ENCODE measurements at regions not wholly inside any gene's neighbourhood (a gene's known extent, or its start where the extent isn't known, plus 50 kb on each side); places are given as distances from the start of the nearest gene placed in this dataset.

- no TSS peak for BruUV-seq (replicated peaks)
- ChIA-PET POLR2A (no interaction called here), CTCF (no interaction called here), RAD21 (ENCODE audit: low non-redundant PET in 1 of 2, low total read pairs in 2 of 2, uncharacterized antibody in 2 of 2, unreplicated experiment in 2 of 2) (no interaction called here)
- Histone ChIP-seq H3K36me3 (ENCODE audit: control insufficient read depth in 1 of 2, insufficient read depth in 2 of 2, low read length in 2 of 2) (no peaks in the 10 kb centered on the region), H3K9ac (ENCODE audit: low read length) (no peak overlapping the region), H3K4me3 (replicated peaks in 1 of 2; ENCODE audit: low read depth in 1 of 2, low read length in 2 of 2) (no peak overlapping the region), H2AFZ (ENCODE audit: low read depth, low read length, poor library complexity, severe bottlenecking) (no peak overlapping the region), H3K79me2 (ENCODE audit: insufficient read depth, low read length) (no peaks in the 10 kb centered on the region), H4K20me1 (ENCODE audit: insufficient read depth) (no peaks in the 10 kb centered on the region), H3K9me3 (ENCODE audit: control insufficient read depth in 1 of 2, insufficient read depth in 1 of 2, low read depth in 1 of 2, low read length in 2 of 2) (no peaks in the 10 kb centered on the region), H3K4me1 (ENCODE audit: control insufficient read depth in 1 of 2, insufficient read depth in 2 of 2, low read length in 2 of 2) (no peaks in the 10 kb centered on the region), H3K27me3 (ENCODE audit: insufficient read depth, low read length) (no peaks in the 10 kb centered on the region), H3K9me2 (ENCODE audit: insufficient read depth) (no peaks in the 10 kb centered on the region), H3K27ac (ENCODE audit: low read depth, low read length) (no peak overlapping the region), H3K4me2 (ENCODE audit: low read length) (no peak overlapping the region)
- no peak for TF ChIP-seq ATF3 (IDR thresholded peaks at IDR 0.05)
- no peak for TF ChIP-seq ZFX (IDR thresholded peaks at IDR 0.05)
- no peak for TF ChIP-seq ELF1 (IDR thresholded peaks at IDR 0.05; ENCODE audit: borderline replicate concordance, low read depth)
- intact Hi-C loops (cut with micrococcal nuclease): no loop called here
- ATAC-seq (no peak), DNase-seq (ENCODE audit: low read depth, low spot score) (no peak)
These were observed 86.7 kb upstream of the CHD6 start for GRCh38 chr20:41704896-41705295.

- ChIA-PET POLR2A (interaction anchor here (0.5 kb wide), 1 partner anchor 41 kb away, joined by 4 read pairs; no protein-coding TSS in a partner anchor), RAD21 (ENCODE audit: low non-redundant PET in 1 of 2, low total read pairs in 2 of 2, uncharacterized antibody in 2 of 2, unreplicated experiment in 2 of 2) (no interaction called here), CTCF (no interaction called here)
- no peaks in the 10 kb centered on the region for H3K27me3 ChIP-seq (ENCODE audit: insufficient read depth, low read length)
- intact Hi-C loops (cut with micrococcal nuclease): no loop called here
- no peaks in the 10 kb centered on the region for H3K36me3 ChIP-seq (ENCODE audit: control insufficient read depth in 1 of 2, insufficient read depth in 2 of 2, low read length in 2 of 2)
- no TSS peak for BruUV-seq (replicated peaks)
- no peaks in the 10 kb centered on the region for H3K9me3 ChIP-seq (ENCODE audit: control insufficient read depth in 1 of 2, insufficient read depth in 1 of 2, low read depth in 1 of 2, low read length in 2 of 2)
- no peak overlapping the region for H3K4me2 ChIP-seq (ENCODE audit: low read length)
- no peak overlapping the region for H3K27ac ChIP-seq (ENCODE audit: low read depth, low read length)
- no peak for DNase-seq (ENCODE audit: low read depth, low spot score)
- H3K9me2 ChIP-seq (ENCODE audit: insufficient read depth): no peaks in the 10 kb centered on the region
- no peaks in the 10 kb centered on the region for H4K20me1 ChIP-seq (ENCODE audit: insufficient read depth)
- H3K79me2 ChIP-seq (ENCODE audit: insufficient read depth, low read length): no peaks in the 10 kb centered on the region
- H3K4me3 ChIP-seq (replicated peaks in 1 of 2; ENCODE audit: low read depth in 1 of 2, low read length in 2 of 2): no peak overlapping the region
- H3K4me1 ChIP-seq (ENCODE audit: control insufficient read depth in 1 of 2, insufficient read depth in 2 of 2, low read length in 2 of 2): no peaks in the 10 kb centered on the region
- ATAC-seq: no peak
- no peak overlapping the region for H3K9ac ChIP-seq (ENCODE audit: low read length)
- H2AFZ ChIP-seq (ENCODE audit: low read depth, low read length, poor library complexity, severe bottlenecking): no peak overlapping the region
- no peak for TF ChIP-seq POLR2AphosphoS5 (IDR thresholded peaks at IDR 0.05; ENCODE audit: low read depth, low read length)
- TF ChIP-seq, protein P1, sequence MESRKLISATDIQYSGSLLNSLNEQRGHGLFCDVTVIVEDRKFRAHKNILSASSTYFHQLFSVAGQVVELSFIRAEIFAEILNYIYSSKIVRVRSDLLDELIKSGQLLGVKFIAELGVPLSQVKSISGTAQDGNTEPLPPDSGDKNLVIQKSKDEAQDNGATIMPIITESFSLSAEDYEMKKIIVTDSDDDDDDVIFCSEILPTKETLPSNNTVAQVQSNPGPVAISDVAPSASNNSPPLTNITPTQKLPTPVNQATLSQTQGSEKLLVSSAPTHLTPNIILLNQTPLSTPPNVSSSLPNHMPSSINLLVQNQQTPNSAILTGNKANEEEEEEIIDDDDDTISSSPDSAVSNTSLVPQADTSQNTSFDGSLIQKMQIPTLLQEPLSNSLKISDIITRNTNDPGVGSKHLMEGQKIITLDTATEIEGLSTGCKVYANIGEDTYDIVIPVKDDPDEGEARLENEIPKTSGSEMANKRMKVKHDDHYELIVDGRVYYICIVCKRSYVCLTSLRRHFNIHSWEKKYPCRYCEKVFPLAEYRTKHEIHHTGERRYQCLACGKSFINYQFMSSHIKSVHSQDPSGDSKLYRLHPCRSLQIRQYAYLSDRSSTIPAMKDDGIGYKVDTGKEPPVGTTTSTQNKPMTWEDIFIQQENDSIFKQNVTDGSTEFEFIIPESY (IDR thresholded peaks at IDR 0.05; ENCODE audit: extremely low read depth, insufficient replicate concordance, low read length): no peak
- TF ChIP-seq TCF7L2 (IDR thresholded peaks at IDR 0.05; ENCODE audit: borderline replicate concordance, extremely low read depth, insufficient read depth, insufficient read length): no peak
- no peak for TF ChIP-seq EGR1 (IDR thresholded peaks at IDR 0.05; ENCODE audit: low read depth)
- no peak for TF ChIP-seq MAX (IDR thresholded peaks at IDR 0.05)
- no peak for TF ChIP-seq ELF1 (IDR thresholded peaks at IDR 0.05; ENCODE audit: borderline replicate concordance, low read depth)
- TF ChIP-seq FOSL1 (IDR thresholded peaks at IDR 0.05; ENCODE audit: low read depth): no peak
- TF ChIP-seq CBX3 (IDR thresholded peaks at IDR 0.05; ENCODE audit: low read depth): no peak
- no peak for TF ChIP-seq ATF3 (IDR thresholded peaks at IDR 0.05)
- TF ChIP-seq ZFX (IDR thresholded peaks at IDR 0.05): no peak
- TF ChIP-seq RAD21 (IDR thresholded peaks at IDR 0.05; ENCODE audit: low read depth): no peak
- TF ChIP-seq YY1 (IDR thresholded peaks at IDR 0.05; ENCODE audit: extremely low read depth, insufficient replicate concordance, low read depth, low read length): no peak
- no peak for TF ChIP-seq EZH2 (IDR thresholded peaks at IDR 0.05)
- TF ChIP-seq POLR2A (IDR thresholded peaks at IDR 0.05; ENCODE audit: borderline replicate concordance, extremely low read depth, insufficient read depth, insufficient read length): no peak
- TF ChIP-seq SIN3A (IDR thresholded peaks at IDR 0.05; ENCODE audit: low read depth): no peak
- no peak for TF ChIP-seq CTCF (IDR thresholded peaks at IDR 0.05 in 2 of 3, conservative IDR thresholded peaks at IDR 0.05 in 1 of 3; ENCODE audit: borderline replicate concordance in 1 of 3, insufficient read depth in 1 of 3, low read depth in 2 of 3, low read length in 2 of 3)
- TF ChIP-seq ZNF274 (IDR thresholded peaks at IDR 0.05; ENCODE audit: low read depth, low read length): no peak
These were observed 84.5 kb upstream of the CHD6 start for GRCh38 chr20:41702647-41703046.
